WTC11 (cell line): ENCODE measurements at regions not wholly inside any gene's neighbourhood (a gene's known extent, or its start where the extent isn't known, plus 50 kb on each side); places are given as distances from the start of the nearest gene placed in this dataset.

Experiments used
- CBFB ChIP-seq: sonication (generic); formaldehyde crosslinking; IDR thresholded peaks from 2 replicates; pipeline ENCODE4 v1.8.1; 2022; ENCODE audit warnings: mild to moderate bottlenecking, low read depth, missing genetic modification reagents
- CREB1 ChIP-seq: sonication (generic); formaldehyde crosslinking; IDR thresholded peaks from 2 replicates; pipeline ENCODE4 v1.8.0; 2023; ENCODE audit warnings: mild to moderate bottlenecking, missing genetic modification reagents
- CREM ChIP-seq: sonication (generic); formaldehyde crosslinking; IDR thresholded peaks from 2 replicates; pipeline ENCODE4 v1.8.1; 2022; ENCODE audit warnings: mild to moderate bottlenecking, missing genetic modification reagents, moderate library complexity
- CTCF ChIP-seq: fragments of 200-600 bp; IDR thresholded peaks from 2 replicates; pipeline ENCODE4 v1.8.0; 2022; ENCODE audit warnings: antibody characterized with exemption
- GRHL2 ChIP-seq: fragments of 250-450 bp; sonication (Bioruptor Pico); IDR thresholded peaks from 2 replicates; pipeline ENCODE4 v1.8.0; 2022; ENCODE audit warnings: mild to moderate bottlenecking, moderate library complexity; ENCODE audit not compliant: insufficient replicate concordance, severe bottlenecking
- MXD4 ChIP-seq: fragments of 250-450 bp; sonication (Bioruptor Pico); IDR thresholded peaks from 2 replicates; pipeline ENCODE4 v1.8.0; 2021; ENCODE audit warnings: mild to moderate bottlenecking, moderate library complexity, borderline replicate concordance
- NFYB ChIP-seq: sonication (generic); formaldehyde crosslinking; conservative IDR thresholded peaks from 2 replicates; pipeline ENCODE4 v1.8.0; 2022; ENCODE audit warnings: low read depth, missing genetic modification reagents
- RORB ChIP-seq: fragments of 250-450 bp; sonication (Bioruptor Pico); IDR thresholded peaks from 2 replicates; pipeline ENCODE4 v1.9.0; 2021; ENCODE audit warnings: mild to moderate bottlenecking
- SMAD3 ChIP-seq: sonication (generic); formaldehyde crosslinking; IDR thresholded peaks from 2 replicates; pipeline ENCODE4 v1.8.0; 2022; ENCODE audit warnings: missing genetic modification reagents, mild to moderate bottlenecking, borderline replicate concordance
- USF1 ChIP-seq: sonication (generic); formaldehyde crosslinking; IDR thresholded peaks from 2 replicates; pipeline ENCODE4 v1.8.0; 2022; ENCODE audit warnings: mild to moderate bottlenecking, missing genetic modification reagents

- TF ChIP-seq CTCF (no peak), MXD4 (CRISPR knock-in tag) (no peak), SMAD3 (CRISPR knock-in tag) (no peak), CBFB (CRISPR knock-in tag) (no peak), CREB1 (CRISPR knock-in tag) (no peak), CREM (CRISPR knock-in tag) (no peak), GRHL2 (CRISPR knock-in tag) (no peak), RORB (CRISPR knock-in tag) (no peak), NFYB (CRISPR knock-in tag) (no peak), USF1 (no peak)
Observed at GRCh38 chr2:82823892-82824291, 1635.2 kb downstream of the SUCLG1 start.
